Upper lobe of right lung (tissue), 1 donor: ENCODE measurements at regions not wholly inside any gene's neighbourhood (a gene's known extent, or its start where the extent isn't known, plus 50 kb on each side); places are given as distances from the start of the nearest gene placed in this dataset.

Source experiments
- ATAC-seq: fragments of 200-7000 bp; cut with Tn5 transposase; one replicate; pipeline ENCODE4 v1.9.1; 2020; ENCODE audit warnings: mild to moderate bottlenecking, moderate library complexity
- DNase-seq: peaks from one replicate; pipeline ENCODE4 v3.0.0-alpha.2; 2020
- H3K27ac ChIP-seq: fragments of 200-600 bp; one replicate; pipeline ENCODE4 v1.8.0; 2022
- H3K27me3 ChIP-seq: fragments of 200-600 bp; one replicate; pipeline ENCODE4 v1.8.0; 2022; ENCODE audit warnings: mild to moderate bottlenecking
- H3K36me3 ChIP-seq: fragments of 200-600 bp; one replicate; pipeline ENCODE4 v1.8.0; 2022
- H3K4me1 ChIP-seq: fragments of 200-600 bp; one replicate; pipeline ENCODE4 v1.8.0; 2022
- H3K4me3 ChIP-seq: fragments of 200-600 bp; one replicate; pipeline ENCODE4 v1.8.0; 2022; ENCODE audit warnings: mild to moderate bottlenecking
- H3K9me3 ChIP-seq: fragments of 200-600 bp; one replicate; pipeline ENCODE4 v1.8.0; 2022
- intact Hi-C: fragments of 100-400 bp; cut with DNase I; formaldehyde crosslinking; loops from one replicate; pipeline ENCODE4 v1.11.0; 2022
- TF ChIP-seq, protein P1 (sequence below): fragments of 200-600 bp; IDR thresholded peaks from one replicate; pipeline ENCODE4 v1.8.0; 2022; ENCODE audit warnings: antibody characterized with exemption
- donor health status: DM: no; HTN: yes; CAD: no; lungs with severe emphysema.

DNA sequence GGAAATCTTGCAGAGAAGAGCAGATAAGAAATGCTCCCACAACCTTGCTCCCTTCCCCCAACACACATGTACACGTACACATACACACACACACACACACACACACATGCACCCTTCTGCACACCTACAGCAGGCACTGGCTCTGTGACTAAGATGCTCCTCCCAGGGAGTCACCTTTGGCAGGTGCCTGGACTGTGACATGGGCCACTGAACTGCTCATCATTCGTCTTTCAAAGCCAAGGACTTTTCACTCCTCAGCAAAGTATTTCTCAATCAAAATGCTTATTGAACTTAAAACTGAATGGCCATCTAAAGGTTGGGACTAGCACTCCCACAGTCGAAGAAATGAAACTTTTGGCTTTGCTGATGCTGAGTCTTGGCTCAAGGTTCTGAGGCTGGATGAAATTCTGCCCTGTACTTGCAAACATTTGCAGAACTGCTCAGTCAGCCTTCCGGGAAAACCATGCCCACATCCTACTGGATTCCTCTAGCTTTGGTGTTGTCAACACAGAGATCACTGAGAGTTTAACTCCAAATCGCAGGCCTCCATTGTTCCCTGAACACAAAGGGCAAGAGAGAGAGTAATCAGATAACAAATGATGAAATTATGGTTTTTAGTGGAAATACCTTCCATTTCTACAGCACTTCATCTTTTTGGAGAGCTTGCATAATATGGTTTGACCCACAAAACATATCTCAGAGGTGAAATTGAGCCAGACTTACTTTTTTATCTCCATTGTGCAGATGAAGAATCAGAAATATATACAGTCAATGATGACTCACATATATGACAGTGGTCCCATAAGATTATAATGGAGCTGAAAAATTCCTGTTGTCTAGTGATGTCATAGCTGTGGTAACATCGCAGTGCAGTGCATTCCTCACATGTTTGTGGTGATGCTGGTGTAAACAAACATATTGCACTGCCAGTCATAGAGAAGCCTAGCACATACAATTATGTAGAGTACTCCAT, 72.4 kb upstream of the BCAR3 start:
- ATAC-seq (peak; percentile 6), DNase-seq (no peak)
- TF ChIP-seq, protein P1, sequence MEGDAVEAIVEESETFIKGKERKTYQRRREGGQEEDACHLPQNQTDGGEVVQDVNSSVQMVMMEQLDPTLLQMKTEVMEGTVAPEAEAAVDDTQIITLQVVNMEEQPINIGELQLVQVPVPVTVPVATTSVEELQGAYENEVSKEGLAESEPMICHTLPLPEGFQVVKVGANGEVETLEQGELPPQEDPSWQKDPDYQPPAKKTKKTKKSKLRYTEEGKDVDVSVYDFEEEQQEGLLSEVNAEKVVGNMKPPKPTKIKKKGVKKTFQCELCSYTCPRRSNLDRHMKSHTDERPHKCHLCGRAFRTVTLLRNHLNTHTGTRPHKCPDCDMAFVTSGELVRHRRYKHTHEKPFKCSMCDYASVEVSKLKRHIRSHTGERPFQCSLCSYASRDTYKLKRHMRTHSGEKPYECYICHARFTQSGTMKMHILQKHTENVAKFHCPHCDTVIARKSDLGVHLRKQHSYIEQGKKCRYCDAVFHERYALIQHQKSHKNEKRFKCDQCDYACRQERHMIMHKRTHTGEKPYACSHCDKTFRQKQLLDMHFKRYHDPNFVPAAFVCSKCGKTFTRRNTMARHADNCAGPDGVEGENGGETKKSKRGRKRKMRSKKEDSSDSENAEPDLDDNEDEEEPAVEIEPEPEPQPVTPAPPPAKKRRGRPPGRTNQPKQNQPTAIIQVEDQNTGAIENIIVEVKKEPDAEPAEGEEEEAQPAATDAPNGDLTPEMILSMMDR = no peak
- H3K9me3 ChIP-seq = no peaks in the 10 kb centered on the region
- no peaks in the 10 kb centered on the region for H3K36me3 ChIP-seq
- intact Hi-C loops = no loop called here
- H3K27ac ChIP-seq = peak overlapping the region; percentile 4
- H3K27me3 ChIP-seq = no peaks in the 10 kb centered on the region
- peaks cover 60% of the 10 kb centered on the region for H3K4me1 ChIP-seq
- H3K4me3 ChIP-seq = no peak overlapping the region

DNA sequence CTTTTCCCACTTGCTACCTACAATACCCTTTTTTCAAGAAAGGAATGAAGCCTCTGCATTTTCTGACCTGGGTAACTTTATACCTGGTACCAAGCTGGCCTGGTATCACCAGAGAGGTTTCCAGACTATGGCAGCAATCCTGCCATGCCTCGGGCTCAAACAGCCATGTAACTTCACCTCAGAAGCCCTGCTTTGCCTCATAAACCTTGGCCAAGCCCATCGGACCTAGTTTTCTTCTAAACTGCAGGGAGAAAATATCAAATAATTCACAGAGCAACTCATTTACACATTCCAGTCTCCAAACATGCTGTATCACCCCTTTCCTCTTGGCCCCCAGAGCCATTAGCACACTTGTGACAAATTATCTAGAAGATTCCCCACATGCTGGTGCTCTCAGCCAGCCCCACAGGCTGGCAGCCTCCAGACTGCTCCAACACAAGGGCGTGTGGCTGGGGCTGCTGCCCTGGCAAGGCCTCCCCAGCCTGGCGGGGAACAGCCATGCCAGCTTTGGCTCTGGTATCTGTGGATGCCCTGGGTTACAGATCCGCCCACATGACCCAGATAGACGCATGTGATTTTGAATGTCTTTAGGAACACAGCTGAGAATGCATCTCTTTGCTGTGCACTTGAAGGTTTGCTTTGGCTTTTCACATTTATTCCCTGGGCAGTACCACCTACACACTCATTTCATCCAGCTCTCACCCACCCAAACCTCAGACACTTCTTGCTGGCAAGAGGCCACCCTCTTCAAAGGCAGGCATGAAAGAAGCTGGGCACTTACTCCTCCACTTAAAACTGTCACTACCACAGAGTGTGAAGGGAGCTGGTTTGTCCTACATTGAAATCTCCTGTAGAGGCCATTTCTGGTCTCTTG, 70.0 kb upstream of the BCAR3 start:
- no peak for DNase-seq
- TF ChIP-seq, protein P1 = no peak
- Histone ChIP-seq H3K4me3 (no peak overlapping the region), H3K27me3 (no peaks in the 10 kb centered on the region), H3K4me1 (peaks cover 44% of the 10 kb centered on the region), H3K9me3 (no peaks in the 10 kb centered on the region), H3K27ac (no peak overlapping the region), H3K36me3 (no peaks in the 10 kb centered on the region)
- ATAC-seq = peak; percentile 56
- intact Hi-C loops = no loop called here

DNA sequence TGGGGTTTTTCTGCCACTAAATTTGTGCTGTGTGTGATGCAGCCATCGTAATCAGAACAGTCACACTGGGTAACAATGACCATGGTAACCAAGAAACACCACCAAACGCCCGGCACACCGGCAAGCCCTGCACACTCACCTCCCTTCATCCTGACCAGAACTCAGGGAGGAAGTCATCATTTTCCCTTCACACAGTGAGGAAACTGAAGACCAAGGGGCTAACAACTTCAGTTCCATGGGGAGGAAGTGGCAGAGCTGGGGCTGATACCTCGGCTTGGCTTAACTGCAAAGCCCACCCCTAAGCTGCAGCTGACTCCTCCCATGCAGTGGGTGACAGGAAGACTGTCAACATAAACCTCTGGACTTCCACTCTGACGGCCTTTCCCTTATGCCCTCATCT, 69.3 kb upstream of the BCAR3 start:
- DNase-seq (no peak), ATAC-seq (peak; percentile 22)
- TF ChIP-seq, protein P1 = no peak
- Histone ChIP-seq H3K27me3 (no peaks in the 10 kb centered on the region), H3K27ac (no peak overlapping the region), H3K4me3 (no peak overlapping the region), H3K36me3 (no peaks in the 10 kb centered on the region), H3K4me1 (peaks cover 44% of the 10 kb centered on the region), H3K9me3 (no peaks in the 10 kb centered on the region)
- intact Hi-C loops = no loop called here

DNA sequence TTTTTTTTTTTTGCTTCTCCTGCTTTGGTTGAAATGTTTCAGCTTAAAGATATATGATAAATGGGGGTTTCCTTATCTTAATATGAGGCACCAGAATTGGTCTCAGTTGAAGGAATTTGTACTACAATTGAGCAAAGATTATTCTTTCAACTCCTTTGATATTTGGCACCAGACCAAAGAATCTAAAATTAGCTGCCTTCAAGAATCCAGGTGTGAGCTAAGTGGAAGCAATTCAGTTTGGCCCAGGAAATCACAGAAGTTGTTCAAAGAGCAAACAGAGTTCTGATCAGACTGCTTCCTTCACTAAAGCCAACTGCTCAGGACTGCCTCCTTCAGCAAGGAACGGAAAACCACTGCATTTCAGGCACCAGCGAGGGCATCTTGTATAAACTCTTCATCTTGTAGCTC, 68.3 kb upstream of the BCAR3 start:
- intact Hi-C loops = no loop called here
- Histone ChIP-seq H3K9me3 (no peaks in the 10 kb centered on the region), H3K27me3 (no peaks in the 10 kb centered on the region), H3K4me3 (no peak overlapping the region), H3K4me1 (peaks cover 44% of the 10 kb centered on the region), H3K36me3 (no peaks in the 10 kb centered on the region), H3K27ac (no peak overlapping the region)
- TF ChIP-seq, protein P1 = peak; percentile 43
- ATAC-seq = peak; percentile 82
- no peak for DNase-seq

DNA sequence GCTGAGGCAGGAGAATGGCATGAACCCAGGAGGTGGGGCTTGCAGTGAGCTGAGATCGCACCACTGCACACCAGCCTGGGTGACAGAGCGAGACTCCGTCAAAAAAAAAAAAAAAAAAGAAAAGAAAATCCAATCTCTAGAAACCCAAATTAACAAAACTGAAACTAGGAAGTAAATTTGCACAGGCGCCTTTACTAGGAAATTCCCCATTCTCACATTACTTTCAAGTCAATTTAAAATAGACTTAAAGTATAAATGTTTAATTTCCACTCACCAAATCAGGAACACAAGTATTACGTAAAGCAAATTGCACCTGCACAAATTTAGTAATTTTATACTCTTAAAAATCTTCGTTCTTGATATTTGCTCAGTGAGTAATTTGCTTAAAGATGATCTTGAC, 67.8 kb upstream of the BCAR3 start:
- Histone ChIP-seq H3K4me3 (no peak overlapping the region), H3K27ac (peak overlapping the region; percentile 30), H3K4me1 (peaks cover 43% of the 10 kb centered on the region), H3K27me3 (no peaks in the 10 kb centered on the region), H3K9me3 (no peaks in the 10 kb centered on the region), H3K36me3 (no peaks in the 10 kb centered on the region)
- no peak for DNase-seq
- intact Hi-C loops = no loop called here
- no peak for ATAC-seq
- TF ChIP-seq, protein P1 = no peak
